IMR-90 (cell line): ENCODE measurements at regions not wholly inside any gene's neighbourhood (a gene's known extent, or its start where the extent isn't known, plus 50 kb on each side); places are given as distances from the start of the nearest gene placed in this dataset.

ENCODE experiments used
- ATAC-seq: fragments of 200-7000 bp; cut with Tn5 transposase; 2 replicates; pipeline ENCODE4 v1.9.1; 2020; ENCODE audit warnings: low read depth, mild to moderate bottlenecking, moderate library complexity
- BruUV-seq: library from RNA; stranded (reverse); fragments of 400-500 nt; replicated peaks from 2 replicates; lab custom pipeline; 2021; lab: Mats Ljungman, UMichigan
- CTCF ChIA-PET: fragments of 300-600 bp; formaldehyde crosslinking; extraction: SDS; loops from one replicate; lab custom pipeline; 2021; ENCODE audit warnings: antibody characterized with exemption; lab: Yijun Ruan, JAX
- POLR2A ChIA-PET: fragments of 300-600 bp; sonication (Branson Sonifier 250); formaldehyde crosslinking; loops from one replicate; lab custom pipeline; 2022; ENCODE audit warnings: antibody characterized with exemption; ENCODE audit not compliant: unreplicated experiment; lab: Charles Lee
- DNase-seq: peaks from one replicate; pipeline ENCODE4 v3.0.0; 2013
- H2AFZ ChIP-seq: replicated peaks from 2 replicates; pipeline ENCODE3; 2013; ENCODE audit warnings: low read length, mild to moderate bottlenecking; ENCODE audit not compliant: poor library complexity
- H2AK5ac ChIP-seq: 2 replicates; pipeline ENCODE4 v1.6.1; 2013; ENCODE audit warnings: low read depth, low read length, inconsistent platforms
- H2AK9ac ChIP-seq: replicated peaks from 2 replicates; pipeline ENCODE3; 2013; ENCODE audit warnings: mild to moderate bottlenecking, low read depth, low read length, moderate library complexity; ENCODE audit not compliant: poor library complexity
- H2BK120ac ChIP-seq: 2 replicates; pipeline ENCODE4 v1.6.1; 2013; ENCODE audit warnings: low read depth, low read length, inconsistent platforms
- H2BK15ac ChIP-seq: 3 replicates; pipeline ENCODE4 v1.6.1; 2013; ENCODE audit warnings: low read depth, low read length, inconsistent platforms
- H2BK20ac ChIP-seq: 2 replicates; pipeline ENCODE4 v1.6.1; 2013; ENCODE audit warnings: low read depth, mild to moderate bottlenecking, inconsistent platforms, low read length, moderate library complexity
- H2BK5ac ChIP-seq: 2 replicates; pipeline ENCODE4 v1.6.1; 2013; ENCODE audit warnings: mild to moderate bottlenecking, low read depth, low read length, inconsistent platforms; ENCODE audit not compliant: poor library complexity, severe bottlenecking
- H3K14ac ChIP-seq: replicated peaks from 2 replicates; pipeline ENCODE4 v1.6.1; 2013; ENCODE audit warnings: low read depth, low read length, inconsistent platforms
- H3K18ac ChIP-seq: 2 replicates; pipeline ENCODE4 v1.6.1; 2013; ENCODE audit warnings: low read depth, low read length, control low read depth
- H3K23ac ChIP-seq: 2 replicates; pipeline ENCODE4 v1.6.1; 2013; ENCODE audit warnings: low read depth, low read length, inconsistent platforms
- H3K27ac ChIP-seq: 2 replicates; pipeline ENCODE4 v1.5.1; 2013; ENCODE audit warnings: mild to moderate bottlenecking, control low read depth, low read length; ENCODE audit not compliant: insufficient read depth
- H3K27me3 ChIP-seq: 2 replicates; pipeline ENCODE4 v1.6.1; 2013; ENCODE audit warnings: low read length; ENCODE audit not compliant: control insufficient read depth, insufficient read depth
- H3K36me3 ChIP-seq: 2 replicates; pipeline ENCODE4 v1.6.1; 2013; ENCODE audit warnings: low read length, mixed read lengths; ENCODE audit not compliant: control insufficient read depth, insufficient read depth
- H3K4ac ChIP-seq: 2 replicates; pipeline ENCODE4 v1.6.1; 2013; ENCODE audit warnings: low read depth, low read length, inconsistent platforms
- H3K4me1 ChIP-seq: 2 replicates; pipeline ENCODE4 v1.6.1; 2013; ENCODE audit warnings: low read length, mixed read lengths; ENCODE audit not compliant: control insufficient read depth, insufficient read depth
- H3K4me2 ChIP-seq: 2 replicates; pipeline ENCODE4 v1.6.1; 2013; ENCODE audit warnings: low read depth, mild to moderate bottlenecking, control low read depth, low read length, moderate library complexity
- H3K4me3 ChIP-seq: 2 replicates; pipeline ENCODE4 v1.5.1; 2013; ENCODE audit warnings: low read depth, mild to moderate bottlenecking, control low read depth, low read length, moderate library complexity; ENCODE audit not compliant: insufficient read depth
- H3K56ac ChIP-seq: 2 replicates; pipeline ENCODE4 v1.6.1; 2013; ENCODE audit warnings: low read length, inconsistent platforms; ENCODE audit not compliant: insufficient read depth; ENCODE audit errors: extremely low read depth
- H3K79me1 ChIP-seq, 2 experiments: 2 replicates each; pipeline ENCODE4 v1.6.1; 2013; ENCODE audit warnings: low read length in 2 of 2, inconsistent platforms in 1 of 2, low read depth in 1 of 2
- H3K9ac ChIP-seq: 2 replicates; pipeline ENCODE4 v1.6.1; 2013; ENCODE audit warnings: low read depth, low read length, control low read depth
- H3K9me1 ChIP-seq: 2 replicates; pipeline ENCODE4 v1.6.1; 2013; ENCODE audit warnings: low read length, inconsistent platforms; ENCODE audit not compliant: insufficient read depth
- H3K9me3 ChIP-seq: 2 replicates; pipeline ENCODE4 v1.6.1; 2013; ENCODE audit warnings: low read length; ENCODE audit not compliant: control insufficient read depth, insufficient read depth
- H4K20me1 ChIP-seq: 2 replicates; pipeline ENCODE4 v1.6.1; 2013; ENCODE audit warnings: low read length, inconsistent platforms; ENCODE audit not compliant: insufficient read depth
- H4K5ac ChIP-seq: 2 replicates; pipeline ENCODE4 v1.6.1; 2013; ENCODE audit warnings: mild to moderate bottlenecking, low read depth, low read length, control low read depth
- H4K8ac ChIP-seq, 2 experiments: 2 replicates each; pipeline ENCODE4 v1.6.1; 2013; ENCODE audit warnings: low read depth in 2 of 2, low read length in 2 of 2, control low read depth in 1 of 2, inconsistent platforms in 1 of 2
- H4K91ac ChIP-seq: 2 replicates; pipeline ENCODE4 v1.6.1; 2013; ENCODE audit warnings: low read depth, low read length, inconsistent platforms; ENCODE audit not compliant: insufficient read depth
- BHLHE40 ChIP-seq: fragments of 150-350 bp; IDR thresholded peaks from 2 replicates; pipeline ENCODE4 v1.6.1; 2016; ENCODE audit warnings: mild to moderate bottlenecking, low read depth, low read length
- CHD1 ChIP-seq: IDR thresholded peaks from 2 replicates; pipeline ENCODE4 v1.6.1; 2012; ENCODE audit warnings: low read depth, low read length, improper control_type of control experiment
- FOS ChIP-seq: fragments of 150-350 bp; IDR thresholded peaks from 2 replicates; pipeline ENCODE4 v1.6.1; 2016; ENCODE audit warnings: low read depth, low read length
- MAFK ChIP-seq: IDR thresholded peaks from 2 replicates; pipeline ENCODE4 v1.6.1; 2012; ENCODE audit warnings: low read depth, low read length, improper control_type of control experiment
- MAZ ChIP-seq: IDR thresholded peaks from 2 replicates; pipeline ENCODE4 v1.6.1; 2012; ENCODE audit warnings: low read depth, mild to moderate bottlenecking, low read length, improper control_type of control experiment, moderate library complexity, borderline replicate concordance
- MXI1 ChIP-seq: IDR thresholded peaks from 2 replicates; pipeline ENCODE4 v1.6.1; 2012; ENCODE audit warnings: low read depth, mild to moderate bottlenecking, low read length, moderate library complexity, borderline replicate concordance
- NFE2L2 ChIP-seq: fragments of 150-350 bp; IDR thresholded peaks from 2 replicates; pipeline ENCODE4 v1.6.1; 2016; ENCODE audit warnings: low read depth, mild to moderate bottlenecking, low read length
- POLR2A ChIP-seq: IDR thresholded peaks from 2 replicates; pipeline ENCODE4 v1.6.1; 2012; ENCODE audit warnings: mild to moderate bottlenecking, low read depth, low read length
- RAD21 ChIP-seq: IDR thresholded peaks from 2 replicates; pipeline ENCODE4 v1.6.1; 2012; ENCODE audit warnings: low read length, improper control_type of control experiment
- RCOR1 ChIP-seq: IDR thresholded peaks from 2 replicates; pipeline ENCODE4 v1.6.1; 2012; ENCODE audit warnings: mild to moderate bottlenecking, low read length, improper control_type of control experiment; ENCODE audit not compliant: insufficient replicate concordance
- RFX5 ChIP-seq: IDR thresholded peaks from 2 replicates; pipeline ENCODE4 v1.8.0; 2012; ENCODE audit warnings: low read depth, mild to moderate bottlenecking, low read length, moderate library complexity
- SMC3 ChIP-seq: fragments of 150-350 bp; IDR thresholded peaks from 2 replicates; pipeline ENCODE4 v1.6.1; 2016; ENCODE audit warnings: low read depth, mild to moderate bottlenecking, antibody characterized with exemption, low read length, moderate library complexity
- WGBS, 2 experiments: methylation state at CpG; one replicate each; pipeline versions ENCODE4 v1.1.5 to v1.1.7; 2013; ENCODE audit warnings: missing lambda C conversion rate in 2 of 2; ENCODE audit not compliant: insufficient read length in 1 of 2; ENCODE audit errors: extremely low coverage in 2 of 2; 5-methylcytosine and 5-hydroxymethylcytosine counted together
- dilution Hi-C: fragments of 300-500 bp; cut with HindIII; formaldehyde crosslinking; loops from one replicate; pipeline ENCODE4 v1.14.3; 2018; ENCODE audit warnings: low sequenced_read_pairs; ENCODE audit not compliant: unreplicated experiment
- in situ Hi-C: fragments of 300-500 bp; cut with MboI; formaldehyde crosslinking; loops from 3 replicates; pipeline ENCODE4 v1.14.3; 2019; ENCODE audit warnings: low sequenced_read_pairs, inconsistent platforms, mixed read lengths
- intact Hi-C: fragments of 100-400 bp; cut with micrococcal nuclease; formaldehyde crosslinking; loops from 2 replicates; pipeline ENCODE4 v1.10.0; 2022
- TF ChIP-seq, protein P1 (sequence below): conservative IDR thresholded peaks from 2 replicates; pipeline ENCODE4 v1.5.1; 2012; ENCODE audit warnings: mild to moderate bottlenecking, low read depth, low read length, improper control_type of control experiment
- TF ChIP-seq, protein P2 (sequence below): fragments of 150-350 bp; IDR thresholded peaks from 2 replicates; pipeline ENCODE4 v1.6.1; 2016; ENCODE audit warnings: low read depth, mild to moderate bottlenecking, low read length, moderate library complexity, borderline replicate concordance
- TF ChIP-seq, protein P3 (sequence below): fragments of 150-350 bp; IDR thresholded peaks from 2 replicates; pipeline ENCODE4 v1.6.1; 2017; ENCODE audit warnings: mild to moderate bottlenecking, antibody characterized with exemption, low read length, low read depth

DNA sequence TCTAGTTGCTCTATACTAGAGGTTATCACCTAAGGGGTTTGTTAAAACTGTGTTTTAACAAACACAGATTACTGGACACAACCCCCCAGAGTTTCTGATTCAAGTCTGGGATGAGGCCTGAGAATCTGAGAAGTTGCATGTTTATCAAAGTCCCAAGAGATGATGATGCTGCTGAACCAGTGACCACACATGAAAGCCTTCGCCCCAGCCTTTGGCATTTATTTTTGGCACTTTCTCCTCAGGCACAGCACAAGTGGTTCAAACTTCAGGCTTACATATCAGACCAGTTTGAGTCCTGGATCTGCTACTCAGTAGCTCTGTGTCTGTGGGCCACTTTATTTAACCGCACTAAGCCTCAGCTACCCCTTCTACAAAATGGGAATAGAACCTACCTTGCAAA, 407.2 kb upstream of the PIK3R1 start:
- no peak overlapping the region for H2BK5ac ChIP-seq
- H3K14ac ChIP-seq = no peak overlapping the region
- no peak overlapping the region for H3K18ac ChIP-seq
- intact Hi-C loops = no loop called here
- H4K5ac ChIP-seq = no peak overlapping the region
- H3K27ac ChIP-seq = no peak overlapping the region
- H2AK5ac ChIP-seq = no peak overlapping the region
- dilution Hi-C loops = no loop called here
- no peak overlapping the region for H4K8ac ChIP-seq
- H3K4me1 ChIP-seq = no peaks in the 10 kb centered on the region
- no peaks in the 10 kb centered on the region for H3K79me1 ChIP-seq
- POLR2A ChIA-PET = no interaction called here
- WGBS, 2 experiments = 82% methylated on average over 1 of the region's 2 CpGs; no CpG with 5 or more reads in 1 of the 2 experiments
- H3K4me2 ChIP-seq = no peak overlapping the region
- no peaks in the 10 kb centered on the region for H3K36me3 ChIP-seq
- no peak overlapping the region for H2AK9ac ChIP-seq
- in situ Hi-C loops = loop anchor here (25.0 kb wide), 1 partner anchor 571 kb away; no protein-coding TSS in a partner anchor
- no peaks in the 10 kb centered on the region for H4K20me1 ChIP-seq
- no peaks in the 10 kb centered on the region for H3K9me1 ChIP-seq
- H3K56ac ChIP-seq = no peak overlapping the region
- no peak for ATAC-seq
- no peak overlapping the region for H2BK15ac ChIP-seq
- CTCF ChIA-PET = no interaction called here
- no peak overlapping the region for H2BK120ac ChIP-seq
- no peak overlapping the region for H2BK20ac ChIP-seq
- no peak overlapping the region for H3K4me3 ChIP-seq
- H2AFZ ChIP-seq = no peak overlapping the region
- H3K9me3 ChIP-seq = no peaks in the 10 kb centered on the region
- no peak overlapping the region for H3K9ac ChIP-seq
- H3K27me3 ChIP-seq = no peaks in the 10 kb centered on the region
- H3K4ac ChIP-seq = no peak overlapping the region
- DNase-seq = no peak
- no peak overlapping the region for H3K23ac ChIP-seq
- no TSS peak for BruUV-seq
- TF ChIP-seq BHLHE40 (no peak), RAD21 (no peak), RFX5 (no peak), SMC3 (no peak), MXI1 (no peak), MAFK (no peak), RCOR1 (no peak), CHD1 (no peak), NFE2L2 (no peak), FOS (no peak), POLR2A (no peak), MAZ (no peak)
- TF ChIP-seq, protein P1, sequence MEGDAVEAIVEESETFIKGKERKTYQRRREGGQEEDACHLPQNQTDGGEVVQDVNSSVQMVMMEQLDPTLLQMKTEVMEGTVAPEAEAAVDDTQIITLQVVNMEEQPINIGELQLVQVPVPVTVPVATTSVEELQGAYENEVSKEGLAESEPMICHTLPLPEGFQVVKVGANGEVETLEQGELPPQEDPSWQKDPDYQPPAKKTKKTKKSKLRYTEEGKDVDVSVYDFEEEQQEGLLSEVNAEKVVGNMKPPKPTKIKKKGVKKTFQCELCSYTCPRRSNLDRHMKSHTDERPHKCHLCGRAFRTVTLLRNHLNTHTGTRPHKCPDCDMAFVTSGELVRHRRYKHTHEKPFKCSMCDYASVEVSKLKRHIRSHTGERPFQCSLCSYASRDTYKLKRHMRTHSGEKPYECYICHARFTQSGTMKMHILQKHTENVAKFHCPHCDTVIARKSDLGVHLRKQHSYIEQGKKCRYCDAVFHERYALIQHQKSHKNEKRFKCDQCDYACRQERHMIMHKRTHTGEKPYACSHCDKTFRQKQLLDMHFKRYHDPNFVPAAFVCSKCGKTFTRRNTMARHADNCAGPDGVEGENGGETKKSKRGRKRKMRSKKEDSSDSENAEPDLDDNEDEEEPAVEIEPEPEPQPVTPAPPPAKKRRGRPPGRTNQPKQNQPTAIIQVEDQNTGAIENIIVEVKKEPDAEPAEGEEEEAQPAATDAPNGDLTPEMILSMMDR = no peak
- TF ChIP-seq, protein P2, sequence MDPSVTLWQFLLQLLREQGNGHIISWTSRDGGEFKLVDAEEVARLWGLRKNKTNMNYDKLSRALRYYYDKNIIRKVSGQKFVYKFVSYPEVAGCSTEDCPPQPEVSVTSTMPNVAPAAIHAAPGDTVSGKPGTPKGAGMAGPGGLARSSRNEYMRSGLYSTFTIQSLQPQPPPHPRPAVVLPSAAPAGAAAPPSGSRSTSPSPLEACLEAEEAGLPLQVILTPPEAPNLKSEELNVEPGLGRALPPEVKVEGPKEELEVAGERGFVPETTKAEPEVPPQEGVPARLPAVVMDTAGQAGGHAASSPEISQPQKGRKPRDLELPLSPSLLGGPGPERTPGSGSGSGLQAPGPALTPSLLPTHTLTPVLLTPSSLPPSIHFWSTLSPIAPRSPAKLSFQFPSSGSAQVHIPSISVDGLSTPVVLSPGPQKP = no peak
- TF ChIP-seq, protein P3, sequence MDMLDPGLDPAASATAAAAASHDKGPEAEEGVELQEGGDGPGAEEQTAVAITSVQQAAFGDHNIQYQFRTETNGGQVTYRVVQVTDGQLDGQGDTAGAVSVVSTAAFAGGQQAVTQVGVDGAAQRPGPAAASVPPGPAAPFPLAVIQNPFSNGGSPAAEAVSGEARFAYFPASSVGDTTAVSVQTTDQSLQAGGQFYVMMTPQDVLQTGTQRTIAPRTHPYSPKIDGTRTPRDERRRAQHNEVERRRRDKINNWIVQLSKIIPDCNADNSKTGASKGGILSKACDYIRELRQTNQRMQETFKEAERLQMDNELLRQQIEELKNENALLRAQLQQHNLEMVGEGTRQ = no peak
- no peak overlapping the region for H4K91ac ChIP-seq
